GM18505 (cell line): ENCODE measurements at regions not wholly inside any gene's neighbourhood (a gene's known extent, or its start where the extent isn't known, plus 50 kb on each side); places are given as distances from the start of the nearest gene placed in this dataset.

Source experiments
- ATAC-seq: cut with Tn5 transposase; IDR thresholded peaks from one replicate; pipeline ENCODE4 v1.9.1; 2021; ENCODE audit not compliant: unreplicated experiment
- POLR2A ChIP-seq: IDR thresholded peaks from 4 replicates; pipeline ENCODE4 v1.6.1; 2011; ENCODE audit warnings: borderline replicate concordance; ENCODE audit not compliant: insufficient read depth, insufficient read length; ENCODE audit errors: extremely low read depth

DNA sequence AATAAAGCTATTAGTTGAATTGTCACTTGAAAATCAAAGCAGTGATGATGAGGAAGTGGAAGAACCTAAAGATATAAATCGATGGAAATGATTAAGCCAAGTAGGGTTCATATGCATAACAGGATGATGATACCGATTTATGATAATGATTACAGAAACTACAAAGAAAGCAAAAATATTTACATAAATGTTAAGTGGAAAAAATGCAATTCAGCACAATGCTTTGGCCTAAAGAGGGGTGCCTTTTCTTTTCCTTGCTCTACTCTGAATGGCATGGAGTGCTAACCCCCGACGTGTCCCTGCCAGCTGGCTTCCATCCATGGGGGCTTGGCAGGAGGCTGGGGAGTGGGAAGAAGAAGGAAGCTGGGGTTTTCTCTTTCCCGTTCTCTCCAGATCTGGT lies 240.3 kb downstream of the GATA3 start:
- no peak for TF ChIP-seq POLR2A
- ATAC-seq, result no peak

GRCh38 chr10:8295311-8295710 lies 240.8 kb downstream of the GATA3 start:
- no peak for ATAC-seq
- TF ChIP-seq POLR2A, result no peak

DNA sequence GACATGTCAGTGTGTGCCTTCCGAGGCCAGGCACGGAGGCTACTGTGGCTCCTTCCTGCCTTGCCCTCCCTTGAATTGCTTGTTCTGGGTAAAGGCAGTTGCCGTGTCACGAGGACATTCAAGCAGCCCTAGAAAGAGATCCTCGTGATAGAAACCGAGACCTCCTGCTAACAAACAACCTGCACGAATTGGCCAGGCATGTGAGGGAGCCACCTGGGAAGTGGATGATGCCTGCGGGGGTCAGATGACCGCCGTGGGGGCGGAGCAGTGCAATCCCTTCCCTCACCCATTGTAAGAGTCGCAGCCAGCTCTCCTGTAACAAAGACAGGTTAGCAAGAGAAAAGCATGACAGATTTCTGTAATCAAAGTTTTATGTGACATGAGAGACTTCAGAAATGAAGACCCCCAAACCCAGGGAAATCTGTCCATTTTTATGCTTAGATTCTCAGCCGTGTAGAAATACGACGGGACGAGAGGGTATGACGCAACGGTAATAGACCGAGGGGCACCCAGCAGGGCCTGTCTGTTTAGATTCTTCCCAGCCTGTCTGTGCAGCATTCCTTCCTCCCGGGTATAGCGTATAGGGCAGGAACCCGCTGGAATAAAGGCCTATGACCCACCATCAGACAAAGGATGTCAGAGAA lies 241.7 kb downstream of the GATA3 start:
- ATAC-seq, result no peak
- TF ChIP-seq POLR2A, result no peak

- no peak for TF ChIP-seq POLR2A
- no peak for ATAC-seq
These were observed 242.2 kb downstream of the GATA3 start for GRCh38 chr10:8296734-8297101.

DNA sequence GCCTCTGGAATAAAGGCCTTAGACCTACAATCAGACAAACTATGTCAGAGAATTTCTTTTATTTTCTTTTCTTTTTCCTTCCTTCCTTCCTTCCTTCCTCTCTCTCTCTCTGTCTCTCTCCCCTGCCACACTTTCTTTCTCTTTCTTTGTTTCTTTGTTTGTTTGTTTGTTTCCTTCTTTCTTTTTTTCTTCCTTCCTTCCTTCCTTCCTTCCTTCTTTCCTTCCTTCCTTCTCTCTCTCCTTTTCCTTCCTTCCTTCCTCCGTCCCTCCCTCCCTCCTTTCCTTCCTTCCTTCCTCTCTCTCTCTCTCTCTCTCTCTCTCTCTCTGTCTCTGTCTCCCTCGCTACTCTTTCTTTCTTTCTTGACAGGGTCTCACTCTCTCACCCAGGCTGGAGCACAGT lies 242.6 kb downstream of the GATA3 start:
- TF ChIP-seq POLR2A, result no peak
- no peak for ATAC-seq

DNA sequence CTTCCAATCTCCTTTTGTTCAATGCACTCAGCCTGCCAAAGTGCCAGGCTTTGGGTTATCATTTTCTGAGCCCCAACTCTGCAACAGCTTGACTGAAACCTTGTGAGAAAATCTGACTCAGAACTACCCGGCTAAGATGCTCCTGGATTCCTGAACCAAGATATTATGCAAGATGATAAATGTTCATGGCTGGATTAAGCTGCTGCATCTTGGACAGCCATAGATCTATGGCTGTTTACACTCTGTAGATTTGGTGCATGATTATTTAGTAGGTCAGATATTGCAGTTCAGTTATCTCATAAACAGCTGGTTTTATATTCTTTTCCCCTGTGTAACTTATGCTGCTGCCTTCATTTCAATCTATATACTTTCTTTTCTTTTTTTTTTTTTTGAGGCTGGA lies 243.5 kb downstream of the GATA3 start:
- ATAC-seq, result no peak
- no peak for TF ChIP-seq POLR2A

DNA sequence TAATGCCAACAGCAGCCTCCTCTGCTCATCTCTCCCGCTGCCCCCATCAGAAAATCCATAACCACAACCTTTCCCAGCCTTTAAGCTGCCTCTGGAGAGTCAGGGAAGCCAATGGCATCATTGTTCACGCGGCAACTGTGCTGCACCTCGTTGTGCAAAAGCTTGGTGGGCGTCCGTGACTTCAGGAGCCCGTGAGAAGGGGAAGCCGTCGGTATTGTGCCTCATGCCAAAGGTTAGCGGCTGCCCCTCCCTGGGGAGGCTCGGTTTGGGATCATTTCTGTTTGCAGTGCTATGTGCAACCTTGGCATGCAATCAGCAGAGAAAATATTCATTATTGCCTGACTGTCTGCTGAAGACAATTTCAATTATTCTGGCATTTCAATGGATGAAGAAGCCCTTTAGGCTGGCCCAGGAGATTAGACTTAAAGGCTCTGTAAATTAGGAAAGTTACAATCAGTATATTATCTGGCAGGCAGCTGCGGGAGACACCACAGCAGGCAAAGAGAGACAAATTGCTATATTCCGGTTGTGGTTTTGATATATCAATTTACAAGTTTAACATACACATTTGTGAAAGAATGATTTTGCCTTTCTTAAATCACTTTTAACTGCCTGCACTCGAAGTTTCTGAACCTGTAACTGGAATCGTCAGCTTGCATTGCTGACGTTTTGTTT lies 244.5 kb downstream of the GATA3 start:
- ATAC-seq, result no peak
- TF ChIP-seq POLR2A, result no peak

GRCh38 chr10:8300925-8301324 lies 246.4 kb downstream of the GATA3 start:
- no peak for TF ChIP-seq POLR2A
- no peak for ATAC-seq

DNA sequence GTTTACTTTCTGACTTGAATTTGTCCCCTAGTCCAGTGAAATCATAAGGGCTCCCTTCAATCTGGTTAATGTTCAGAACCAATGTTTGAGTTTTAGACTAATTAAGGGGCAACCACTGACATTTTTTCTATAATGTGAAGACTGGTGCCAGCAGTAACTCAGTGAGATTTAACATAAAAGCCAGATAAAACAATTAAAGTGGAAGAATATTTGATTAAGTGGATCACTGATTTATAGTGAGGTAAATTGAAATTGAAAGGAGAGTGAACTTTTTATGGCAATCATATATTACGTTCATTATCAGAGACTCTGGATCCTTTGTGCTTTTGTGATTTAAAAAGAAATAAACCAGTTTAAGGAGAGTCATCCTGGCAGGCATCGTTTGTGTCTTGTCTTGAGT lies 246.8 kb downstream of the GATA3 start:
- no peak for ATAC-seq
- TF ChIP-seq POLR2A, result no peak

GRCh38 chr10:8301831-8302230 lies 247.3 kb downstream of the GATA3 start:
- no peak for TF ChIP-seq POLR2A
- no peak for ATAC-seq

DNA sequence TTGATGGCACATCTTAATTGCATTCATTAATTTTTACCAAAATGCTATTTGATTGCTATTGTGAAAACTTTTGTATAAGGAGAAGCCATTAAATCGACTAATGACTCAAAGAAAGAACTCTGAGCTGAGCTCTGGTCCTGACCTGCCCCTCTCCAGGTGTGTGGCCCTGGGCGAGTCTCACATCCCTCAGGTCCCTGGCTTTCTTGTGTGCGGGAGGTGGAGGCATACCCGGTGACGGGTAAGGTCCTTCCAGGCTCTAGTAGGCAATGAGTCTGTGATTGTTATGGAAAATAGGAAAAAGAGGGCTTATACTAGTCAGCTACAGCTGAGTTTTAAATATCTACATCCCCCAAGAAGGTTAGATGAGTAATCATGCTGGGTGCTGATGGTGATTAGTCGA lies 248.1 kb downstream of the GATA3 start:
- ATAC-seq, result no peak
- TF ChIP-seq POLR2A, result no peak

GRCh38 chr10:8304861-8305260 lies 250.4 kb downstream of the GATA3 start:
- no peak for TF ChIP-seq POLR2A
- ATAC-seq, result no peak

DNA sequence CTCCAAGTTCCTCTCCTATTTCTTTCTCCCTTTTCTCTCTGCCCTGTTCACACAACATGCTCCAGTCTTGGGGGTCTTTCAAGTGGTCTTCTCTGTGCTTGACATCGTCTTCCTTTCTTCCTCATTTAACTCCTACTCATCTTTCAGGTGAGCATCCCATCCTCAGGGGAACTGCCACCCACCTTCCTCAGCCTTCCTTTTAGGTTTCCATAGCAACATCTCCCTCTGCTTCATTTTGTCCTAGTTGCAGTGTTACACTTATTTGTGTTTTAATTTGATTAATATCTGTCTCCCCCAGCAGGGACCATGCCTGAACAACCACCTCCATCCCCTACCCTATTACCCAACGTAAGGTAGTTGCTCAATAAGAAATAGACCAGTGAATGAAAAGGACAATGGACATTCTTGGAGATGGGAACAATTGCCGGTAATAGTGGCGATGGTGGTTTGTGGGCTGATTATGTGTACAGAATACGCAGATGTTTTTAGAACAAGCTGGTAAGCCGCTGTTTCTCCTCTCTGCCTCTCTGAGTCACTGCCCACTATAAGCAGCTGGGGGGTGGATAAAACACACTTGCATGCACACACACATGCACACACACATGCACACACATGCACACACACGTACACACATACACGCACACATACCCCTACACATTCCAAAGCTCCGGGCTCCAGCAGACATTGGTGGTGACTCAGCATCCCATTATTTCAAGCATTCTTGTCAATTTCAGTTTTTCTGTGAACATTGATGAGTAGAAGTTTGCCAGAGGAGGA lies 251.6 kb downstream of the GATA3 start:
- no peak for TF ChIP-seq POLR2A
- ATAC-seq, result no peak
